HG02852 (cell line): ENCODE measurements at regions not wholly inside any gene's neighbourhood (a gene's known extent, or its start where the extent isn't known, plus 50 kb on each side); places are given as distances from the start of the nearest gene placed in this dataset.

Source experiments
- ATAC-seq: cut with Tn5 transposase; IDR thresholded peaks from one replicate; pipeline ENCODE4 v1.9.1; 2021; ENCODE audit warnings: mild to moderate bottlenecking, moderate library complexity; ENCODE audit not compliant: unreplicated experiment

DNA sequence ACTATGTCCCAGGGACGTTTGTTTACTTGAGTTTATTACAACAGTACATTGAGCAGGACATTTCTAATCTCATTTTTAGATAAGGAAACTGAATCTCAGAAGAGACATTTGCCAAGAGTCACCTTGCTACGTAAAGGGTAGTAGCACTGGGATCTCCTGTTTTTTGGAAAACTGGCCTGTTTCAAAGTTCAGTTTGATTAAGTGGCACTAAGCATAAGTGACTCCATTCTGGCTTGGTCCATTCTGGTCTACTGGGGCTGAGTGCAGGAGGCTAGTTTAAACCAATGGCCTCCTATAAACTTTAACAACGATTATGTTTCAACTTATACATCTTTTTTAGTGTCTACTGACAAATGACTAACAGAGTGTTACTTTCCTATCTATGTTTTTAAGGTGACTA lies 382.5 kb downstream of the ANKRD50 start:
- no peak for ATAC-seq

- no peak for ATAC-seq
Observed at GRCh38 chr4:124331781-124332180, 380.8 kb downstream of the ANKRD50 start.

DNA sequence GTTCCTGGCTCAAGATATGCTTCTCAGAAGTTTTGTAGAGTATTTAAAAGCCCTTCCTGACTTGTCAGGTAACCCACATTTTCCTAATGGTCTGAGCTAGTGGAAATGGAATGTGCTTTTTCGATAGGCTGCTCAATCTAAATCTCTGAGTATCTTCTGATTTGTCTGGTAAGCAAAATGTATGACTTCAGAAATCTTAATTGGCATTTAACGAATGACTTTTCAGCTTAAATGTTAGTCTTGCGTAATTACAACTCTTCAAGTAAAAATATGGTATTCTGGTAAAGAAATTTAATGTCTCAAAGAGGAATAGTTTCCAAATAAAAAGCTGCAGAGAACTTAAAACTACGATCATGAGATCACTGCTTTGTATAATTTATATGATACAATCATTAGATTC lies 379.1 kb downstream of the ANKRD50 start:
- no peak for ATAC-seq

DNA sequence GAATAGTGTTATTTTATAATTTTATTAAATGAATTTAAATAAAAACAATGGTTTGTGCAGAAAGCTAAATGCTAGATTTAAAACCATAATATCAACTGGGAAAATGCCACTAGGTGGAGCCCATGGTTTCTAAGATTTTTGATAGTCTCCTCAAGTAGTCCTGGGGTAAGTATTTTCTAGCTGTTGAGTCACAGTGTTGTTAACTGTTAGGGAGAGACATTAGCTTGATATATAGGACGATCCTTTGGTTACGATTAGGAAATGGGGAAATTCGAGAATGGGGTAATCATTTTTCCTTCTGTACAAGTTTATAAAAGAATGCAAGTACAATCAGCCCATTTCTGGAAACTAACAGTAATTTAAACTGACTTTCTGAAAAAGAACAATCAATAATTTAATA lies 378.4 kb downstream of the ANKRD50 start:
- no peak for ATAC-seq

- ATAC-seq: no peak
Observed at GRCh38 chr4:124337874-124338273, 374.7 kb downstream of the ANKRD50 start.

- ATAC-seq: no peak
Observed at GRCh38 chr4:124343661-124344171, 368.8 kb downstream of the ANKRD50 start.

DNA sequence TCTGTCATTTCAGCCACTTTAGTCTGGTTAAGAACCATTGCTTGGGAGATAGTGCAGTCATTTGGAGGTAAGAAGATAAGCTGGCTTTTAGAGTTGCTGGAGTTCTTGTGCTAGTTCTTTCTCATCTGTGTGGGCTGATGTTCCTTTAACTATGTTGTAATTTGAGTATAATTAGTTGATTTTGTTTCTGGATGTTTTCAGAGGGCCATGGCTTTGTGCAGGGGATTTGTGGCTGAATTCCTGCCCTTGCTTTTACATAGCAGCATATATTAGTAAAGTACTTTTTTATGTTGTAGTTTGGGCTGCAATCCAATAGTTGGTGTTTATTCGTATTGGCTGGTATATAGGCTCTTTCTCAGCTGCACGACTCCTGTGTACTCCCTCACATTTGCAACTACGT lies 339.6 kb downstream of the ANKRD50 start:
- no peak for ATAC-seq

DNA sequence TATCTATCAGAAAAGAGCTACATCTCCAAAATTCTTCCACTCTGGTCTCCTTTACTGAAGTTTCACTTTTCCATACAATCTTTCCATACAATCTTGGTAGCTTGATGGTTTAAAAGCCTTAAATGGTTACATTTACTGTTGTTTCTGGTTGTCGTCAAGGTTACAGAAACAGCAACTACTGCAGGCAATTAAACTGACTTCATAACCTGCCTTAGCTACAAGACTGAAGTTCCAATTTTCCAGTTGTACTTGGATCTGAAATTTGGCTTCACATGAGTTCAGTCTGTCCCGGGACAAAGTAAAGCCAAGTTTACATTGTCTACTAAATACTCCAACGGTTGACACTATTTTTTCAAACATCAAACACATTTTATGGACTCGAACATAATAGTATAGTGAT lies 326.4 kb downstream of the ANKRD50 start:
- ATAC-seq: no peak

DNA sequence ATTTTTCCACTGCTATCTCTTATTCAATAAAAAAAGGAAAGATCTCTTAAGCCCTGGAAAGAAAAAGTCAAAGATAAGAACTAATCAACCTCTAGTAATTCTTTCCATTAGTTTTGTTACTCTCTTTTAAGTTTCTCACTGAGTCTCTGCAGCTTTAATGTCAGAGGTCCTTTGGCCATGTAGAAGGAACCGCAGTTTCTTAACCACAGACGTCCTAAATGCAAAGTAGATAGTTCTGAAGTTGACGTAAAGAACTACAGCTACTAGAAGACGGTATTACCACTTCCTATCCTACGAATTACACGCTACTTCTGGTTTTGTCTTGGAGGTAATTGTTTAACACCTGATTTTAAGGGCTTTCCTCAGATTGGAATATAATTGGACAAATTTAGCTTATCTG lies 325.9 kb downstream of the ANKRD50 start:
- no peak for ATAC-seq

- no peak for ATAC-seq
Observed at GRCh38 chr4:124389591-124389990, 322.9 kb downstream of the ANKRD50 start.

- no peak for ATAC-seq
Observed at GRCh38 chr4:124390861-124391260, 321.7 kb downstream of the ANKRD50 start.

- ATAC-seq: no peak
Observed at GRCh38 chr4:124396333-124396732, 316.2 kb downstream of the ANKRD50 start.

- no peak for ATAC-seq
Observed at GRCh38 chr4:124401606-124402005, 310.9 kb downstream of the ANKRD50 start.

- ATAC-seq: no peak
Observed at GRCh38 chr4:124409044-124409443, 303.5 kb downstream of the ANKRD50 start.

- ATAC-seq: no peak
Observed at GRCh38 chr4:124414276-124415040, 298.1 kb downstream of the ANKRD50 start.

GRCh38 chr4:124415146-124415545 lies 297.4 kb downstream of the ANKRD50 start:
- no peak for ATAC-seq

GRCh38 chr4:124417371-124417770 lies 295.2 kb downstream of the ANKRD50 start:
- no peak for ATAC-seq

DNA sequence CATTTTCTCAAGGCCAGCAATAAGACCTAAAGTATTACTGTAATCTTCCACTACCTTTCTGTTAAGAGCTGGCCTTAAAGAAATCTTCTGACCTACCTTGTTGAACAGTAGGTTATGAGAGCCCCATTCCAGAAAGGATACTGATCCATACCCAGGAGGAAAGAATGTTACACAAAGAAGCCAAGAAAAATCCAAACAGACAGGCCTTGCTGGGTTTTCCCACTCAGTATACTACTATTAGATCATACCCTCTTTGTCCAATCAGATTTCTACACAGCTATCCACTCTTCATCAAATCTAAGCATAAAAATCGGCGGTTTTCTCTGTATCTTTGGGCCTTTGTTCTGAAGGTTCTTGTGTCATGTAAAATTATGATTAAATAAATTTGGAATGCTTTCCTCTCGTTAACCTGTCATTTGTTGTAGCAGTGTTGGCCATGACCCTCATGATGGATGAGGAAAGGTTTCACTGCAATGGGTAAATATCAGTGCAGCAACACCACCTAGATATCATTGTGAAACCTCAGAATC lies 292.3 kb downstream of the ANKRD50 start:
- no peak for ATAC-seq

- ATAC-seq: no peak
Observed at GRCh38 chr4:124423160-124423559, 289.4 kb downstream of the ANKRD50 start.

DNA sequence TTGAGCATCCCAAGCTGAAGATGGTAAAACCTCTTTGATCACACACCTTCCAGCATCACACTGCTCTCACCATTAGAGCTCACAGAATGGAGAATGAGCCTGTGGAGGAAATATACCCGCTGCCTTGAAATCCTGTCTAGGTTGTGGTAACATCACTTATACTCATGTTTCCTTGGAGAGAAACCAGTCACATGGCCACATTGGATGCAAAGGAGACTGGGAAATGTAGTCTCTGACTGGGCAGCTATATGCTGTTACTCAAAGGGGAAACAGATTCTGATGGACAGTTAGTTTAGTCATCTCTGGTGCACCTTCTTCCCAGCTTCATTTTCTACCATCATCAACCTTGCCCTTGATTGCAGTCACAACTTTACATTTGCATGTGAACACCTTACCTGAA lies 286.3 kb downstream of the ANKRD50 start:
- ATAC-seq: no peak

DNA sequence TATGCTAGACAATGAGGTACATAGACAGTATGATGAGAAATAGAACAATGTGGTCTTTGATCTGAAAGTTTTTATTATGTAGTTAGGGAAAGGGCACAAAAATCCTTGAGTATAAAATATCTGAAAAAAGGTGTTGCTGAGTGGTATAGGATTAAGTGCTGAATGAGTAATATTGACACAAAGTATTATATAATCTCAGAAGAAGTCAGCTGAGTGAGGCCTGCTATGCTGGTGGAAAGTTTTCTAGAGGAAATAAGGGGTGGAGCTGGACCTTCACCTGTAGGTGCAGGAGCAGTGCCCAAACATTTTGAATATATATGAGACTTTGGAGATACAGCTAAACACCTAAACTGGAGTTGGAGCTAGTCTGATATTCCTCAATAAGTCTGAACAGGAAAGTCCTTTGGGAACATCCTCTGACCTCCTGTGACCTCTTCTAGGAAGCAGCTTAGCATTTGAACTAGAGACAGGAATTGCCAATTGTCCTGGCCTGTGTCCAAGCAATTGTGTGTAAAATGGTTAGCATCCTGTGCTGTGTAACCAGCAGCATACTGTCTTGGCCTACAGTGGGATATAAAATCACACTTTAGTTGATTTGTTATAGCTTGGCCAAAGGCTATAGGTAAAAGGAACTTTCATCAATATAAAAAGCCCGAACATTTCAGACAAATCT lies 285.3 kb downstream of the ANKRD50 start:
- no peak for ATAC-seq

DNA sequence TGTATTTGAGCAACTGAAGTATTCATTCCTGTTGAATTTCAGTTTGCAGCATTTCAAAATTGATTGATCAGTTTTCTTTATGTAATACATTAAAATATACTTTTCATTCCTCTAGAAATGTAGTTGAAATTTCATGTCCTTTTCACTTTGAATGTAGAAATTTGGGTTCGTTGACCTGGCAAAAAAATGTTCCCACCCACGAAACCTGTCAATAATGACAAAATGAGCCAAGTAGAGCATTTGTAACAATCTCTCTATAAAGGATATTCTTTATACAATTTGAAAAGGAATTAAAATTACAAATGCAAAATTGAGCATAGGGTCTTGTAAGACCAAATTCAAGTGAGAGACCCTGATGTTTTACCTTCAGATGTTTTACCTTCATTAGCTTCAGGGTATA lies 283.9 kb downstream of the ANKRD50 start:
- no peak for ATAC-seq
